IPS-20b (cell line): ENCODE measurements at regions not wholly inside any gene's neighbourhood (a gene's known extent, or its start where the extent isn't known, plus 50 kb on each side); places are given as distances from the start of the nearest gene placed in this dataset.

Source experiments
- H3K27ac ChIP-seq: one replicate; pipeline ENCODE4 v1.5.1; 2013; ENCODE audit warnings: low read length
- H3K27me3 ChIP-seq: 2 replicates; pipeline ENCODE4 v1.6.1; 2013; ENCODE audit warnings: mild to moderate bottlenecking, low read length, inconsistent platforms; ENCODE audit not compliant: insufficient read depth
- H3K36me3 ChIP-seq: 2 replicates; pipeline ENCODE4 v1.6.1; 2013; ENCODE audit warnings: low read depth, mild to moderate bottlenecking, inconsistent platforms, low read length, moderate library complexity; ENCODE audit not compliant: insufficient read depth
- H3K4me1 ChIP-seq: 2 replicates; pipeline ENCODE4 v1.6.1; 2013; ENCODE audit warnings: mild to moderate bottlenecking, control low read depth, inconsistent platforms, low read length, moderate library complexity; ENCODE audit not compliant: insufficient read depth
- H3K4me3 ChIP-seq: 2 replicates; pipeline ENCODE4 v1.5.1; 2013; ENCODE audit warnings: mild to moderate bottlenecking, low read length, inconsistent platforms
- H3K9ac ChIP-seq: 2 replicates; pipeline ENCODE4 v1.6.1; 2013; ENCODE audit warnings: low read depth, mild to moderate bottlenecking, inconsistent platforms, low read length, moderate library complexity
- H3K9me3 ChIP-seq: 2 replicates; pipeline ENCODE4 v1.6.1; 2013; ENCODE audit warnings: mild to moderate bottlenecking, low read depth, low read length, inconsistent platforms; ENCODE audit not compliant: insufficient read depth

GRCh38 chr20:48007351-48007750 lies 222.1 kb upstream of the SULF2 start:
- no peak overlapping the region for H3K9ac ChIP-seq
- H3K27me3 ChIP-seq = no peaks in the 10 kb centered on the region
- no peak overlapping the region for H3K4me3 ChIP-seq
- no peaks in the 10 kb centered on the region for H3K36me3 ChIP-seq
- H3K27ac ChIP-seq = no peak overlapping the region
- H3K4me1 ChIP-seq = peaks cover 1% of the 10 kb centered on the region; the same call in 1 of the 2 replicates
- peaks cover 21% of the 10 kb centered on the region for H3K9me3 ChIP-seq

GRCh38 chr20:48006036-48006833 lies 221.0 kb upstream of the SULF2 start:
- peaks cover 4% of the 10 kb centered on the region; the same call in 1 of the 2 replicates for H3K4me1 ChIP-seq
- no peaks in the 10 kb centered on the region for H3K36me3 ChIP-seq
- no peak overlapping the region for H3K9ac ChIP-seq
- peaks cover 15% of the 10 kb centered on the region for H3K9me3 ChIP-seq
- H3K27me3 ChIP-seq = no peaks in the 10 kb centered on the region
- no peak overlapping the region for H3K27ac ChIP-seq
- no peak overlapping the region for H3K4me3 ChIP-seq

- no peak overlapping the region for H3K9ac ChIP-seq
- H3K4me1 ChIP-seq = peaks cover 4% of the 10 kb centered on the region; the same call in 1 of the 2 replicates
- no peak overlapping the region for H3K27ac ChIP-seq
- H3K4me3 ChIP-seq = no peak overlapping the region
- no peaks in the 10 kb centered on the region for H3K27me3 ChIP-seq
- no peaks in the 10 kb centered on the region for H3K36me3 ChIP-seq
- H3K9me3 ChIP-seq = peaks cover 5% of the 10 kb centered on the region; the same call in 1 of the 2 replicates
Observed at GRCh38 chr20:48003021-48003420, 217.7 kb upstream of the SULF2 start.

- Histone ChIP-seq H3K36me3 (no peaks in the 10 kb centered on the region), H3K27ac (no peak overlapping the region), H3K4me3 (no peak overlapping the region), H3K27me3 (no peaks in the 10 kb centered on the region), H3K9ac (no peak overlapping the region), H3K4me1 (peaks cover 4% of the 10 kb centered on the region; the same call in 1 of the 2 replicates), H3K9me3 (peaks cover 1% of the 10 kb centered on the region; the same call in 1 of the 2 replicates)
Observed at GRCh38 chr20:48002517-48002970, 217.3 kb upstream of the SULF2 start.

- H3K9me3 ChIP-seq = no peaks in the 10 kb centered on the region
- no peaks in the 10 kb centered on the region for H3K36me3 ChIP-seq
- H3K4me1 ChIP-seq = peaks cover 16% of the 10 kb centered on the region
- H3K4me3 ChIP-seq = no peak overlapping the region
- H3K27me3 ChIP-seq = no peaks in the 10 kb centered on the region
- no peak overlapping the region for H3K9ac ChIP-seq
- H3K27ac ChIP-seq = no peak overlapping the region
Observed at GRCh38 chr20:47999166-47999565, 213.9 kb upstream of the SULF2 start.

- H3K27me3 ChIP-seq = no peaks in the 10 kb centered on the region
- peaks cover 4% of the 10 kb centered on the region; the same call in 1 of the 2 replicates for H3K9me3 ChIP-seq
- H3K4me3 ChIP-seq = no peak overlapping the region
- no peak overlapping the region for H3K9ac ChIP-seq
- peaks cover 16% of the 10 kb centered on the region for H3K4me1 ChIP-seq
- no peak overlapping the region for H3K27ac ChIP-seq
- H3K36me3 ChIP-seq = no peaks in the 10 kb centered on the region
Observed at GRCh38 chr20:47998736-47999135, 213.5 kb upstream of the SULF2 start.

- Histone ChIP-seq H3K36me3 (no peaks in the 10 kb centered on the region; the same call in 1 of the 2 replicates), H3K4me1 (peaks cover 25% of the 10 kb centered on the region), H3K9me3 (peaks cover 18% of the 10 kb centered on the region), H3K9ac (no peak overlapping the region; the same call in 1 of the 2 replicates), H3K27ac (no peak overlapping the region), H3K4me3 (peak overlapping the region; percentile 21; the same call in 1 of the 2 replicates), H3K27me3 (no peaks in the 10 kb centered on the region)
Observed at GRCh38 chr20:47995661-47996060, 210.4 kb upstream of the SULF2 start.

- Histone ChIP-seq H3K27ac (no peak overlapping the region), H3K9me3 (peaks cover 18% of the 10 kb centered on the region), H3K4me3 (no peak overlapping the region), H3K4me1 (peaks cover 25% of the 10 kb centered on the region), H3K27me3 (no peaks in the 10 kb centered on the region), H3K36me3 (no peaks in the 10 kb centered on the region; the same call in 1 of the 2 replicates), H3K9ac (no peak overlapping the region)
Observed at GRCh38 chr20:47993817-47994216, 208.5 kb upstream of the SULF2 start.

GRCh38 chr20:47993035-47993755 lies 207.9 kb upstream of the SULF2 start:
- H3K9ac ChIP-seq = no peak overlapping the region
- H3K36me3 ChIP-seq = no peaks in the 10 kb centered on the region; the same call in 1 of the 2 replicates
- no peak overlapping the region for H3K4me3 ChIP-seq
- no peak overlapping the region for H3K27ac ChIP-seq
- H3K27me3 ChIP-seq = no peaks in the 10 kb centered on the region
- peaks cover 18% of the 10 kb centered on the region for H3K9me3 ChIP-seq
- peaks cover 25% of the 10 kb centered on the region for H3K4me1 ChIP-seq

GRCh38 chr20:47991875-47992488 lies 206.7 kb upstream of the SULF2 start:
- H3K4me3 ChIP-seq = no peak overlapping the region
- H3K27ac ChIP-seq = no peak overlapping the region
- H3K27me3 ChIP-seq = no peaks in the 10 kb centered on the region
- H3K36me3 ChIP-seq = no peaks in the 10 kb centered on the region; the same call in 1 of the 2 replicates
- H3K9ac ChIP-seq = no peak overlapping the region
- peaks cover 25% of the 10 kb centered on the region for H3K4me1 ChIP-seq
- H3K9me3 ChIP-seq = peaks cover 18% of the 10 kb centered on the region

- Histone ChIP-seq H3K4me3 (no peak overlapping the region), H3K9ac (no peak overlapping the region), H3K36me3 (no peaks in the 10 kb centered on the region; the same call in 1 of the 2 replicates), H3K27ac (no peak overlapping the region), H3K9me3 (peaks cover 18% of the 10 kb centered on the region), H3K27me3 (no peaks in the 10 kb centered on the region), H3K4me1 (peaks cover 19% of the 10 kb centered on the region)
Observed at GRCh38 chr20:47990507-47991150, 205.3 kb upstream of the SULF2 start.
